Esophagus squamous epithelium (tissue), 4 donors: ENCODE measurements at regions not wholly inside any gene's neighbourhood (a gene's known extent, or its start where the extent isn't known, plus 50 kb on each side); places are given as distances from the start of the nearest gene placed in this dataset.

Source experiments
- POLR2A ChIP-seq, 4 donors: fragments of 450-650 bp; IDR thresholded peaks; one replicate each; pipeline ENCODE4 v1.6.1; 2017; ENCODE audit warnings: antibody characterized with exemption in 4 of 4, mild to moderate bottlenecking in 4 of 4, moderate library complexity in 3 of 4
- TF ChIP-seq, protein P1 (sequence below), 6 experiments: fragments of 450-650 bp in 4 of 6; fragments of 200-600 bp in 2 of 6; sonication (generic) in 2 of 6; IDR thresholded peaks; one replicate each; pipeline ENCODE4 v1.5.1; 2016 to 2019; ENCODE audit warnings: antibody characterized with exemption in 6 of 6, mild to moderate bottlenecking in 4 of 6, moderate library complexity in 4 of 6

GRCh38 chr4:126628933-126629332, 1003.8 kb upstream of the INTU start:
- TF ChIP-seq, protein P1, sequence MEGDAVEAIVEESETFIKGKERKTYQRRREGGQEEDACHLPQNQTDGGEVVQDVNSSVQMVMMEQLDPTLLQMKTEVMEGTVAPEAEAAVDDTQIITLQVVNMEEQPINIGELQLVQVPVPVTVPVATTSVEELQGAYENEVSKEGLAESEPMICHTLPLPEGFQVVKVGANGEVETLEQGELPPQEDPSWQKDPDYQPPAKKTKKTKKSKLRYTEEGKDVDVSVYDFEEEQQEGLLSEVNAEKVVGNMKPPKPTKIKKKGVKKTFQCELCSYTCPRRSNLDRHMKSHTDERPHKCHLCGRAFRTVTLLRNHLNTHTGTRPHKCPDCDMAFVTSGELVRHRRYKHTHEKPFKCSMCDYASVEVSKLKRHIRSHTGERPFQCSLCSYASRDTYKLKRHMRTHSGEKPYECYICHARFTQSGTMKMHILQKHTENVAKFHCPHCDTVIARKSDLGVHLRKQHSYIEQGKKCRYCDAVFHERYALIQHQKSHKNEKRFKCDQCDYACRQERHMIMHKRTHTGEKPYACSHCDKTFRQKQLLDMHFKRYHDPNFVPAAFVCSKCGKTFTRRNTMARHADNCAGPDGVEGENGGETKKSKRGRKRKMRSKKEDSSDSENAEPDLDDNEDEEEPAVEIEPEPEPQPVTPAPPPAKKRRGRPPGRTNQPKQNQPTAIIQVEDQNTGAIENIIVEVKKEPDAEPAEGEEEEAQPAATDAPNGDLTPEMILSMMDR (IDR thresholded peaks at IDR 0.05), result no peak
- no peak for TF ChIP-seq POLR2A (IDR thresholded peaks at IDR 0.05)
